Aorta (tissue), 5 donors: ENCODE measurements at regions not wholly inside any gene's neighbourhood (a gene's known extent, or its start where the extent isn't known, plus 50 kb on each side); places are given as distances from the start of the nearest gene placed in this dataset.
"Not testable (repeated sequence)": the region's sequence is repeated elsewhere in the genome, so short reads cannot be mapped to it uniquely, and the experiment has no call there.

Experiments
- ATAC-seq: fragments of 200-7000 bp; cut with Tn5 transposase; one replicate; pipeline ENCODE4 v1.9.1; 2022; ENCODE audit warnings: moderate library complexity; ENCODE audit not compliant: low FRiP score
- DNase-seq, 2 donors: peaks; one replicate each; pipeline ENCODE4 v3.0.0-alpha.2; 2020
- H3K27ac ChIP-seq, 2 donors: one replicate each; pipeline ENCODE4 v1.5.1; 2013; ENCODE audit warnings: low read length in 2 of 2, mild to moderate bottlenecking in 2 of 2, moderate library complexity in 2 of 2, control low read depth in 1 of 2, inconsistent platforms in 1 of 2, low read depth in 1 of 2
- H3K27me3 ChIP-seq, 2 donors: one replicate each; pipeline ENCODE4 v1.6.1; 2013; ENCODE audit warnings: control low read depth in 1 of 2, low read length in 1 of 2, mild to moderate bottlenecking in 1 of 2, moderate library complexity in 1 of 2; ENCODE audit not compliant: insufficient read depth in 2 of 2, control insufficient read depth in 1 of 2
- H3K36me3 ChIP-seq, 2 donors: one replicate each; pipeline ENCODE4 v1.6.1; 2013; ENCODE audit warnings: control low read depth in 1 of 2, low read length in 1 of 2, mild to moderate bottlenecking in 1 of 2; ENCODE audit not compliant: insufficient read depth in 2 of 2, control insufficient read depth in 1 of 2
- H3K4me1 ChIP-seq, 2 donors: one replicate each; pipeline ENCODE4 v1.6.1; 2013; ENCODE audit warnings: low read length in 2 of 2, control low read depth in 1 of 2, mild to moderate bottlenecking in 1 of 2, moderate library complexity in 1 of 2; ENCODE audit not compliant: insufficient read depth in 2 of 2, control insufficient read depth in 1 of 2
- H3K4me3 ChIP-seq, 2 donors: one replicate each; pipeline ENCODE4 v1.5.1; 2013; ENCODE audit warnings: low read length in 2 of 2, control low read depth in 1 of 2, mild to moderate bottlenecking in 1 of 2
- H3K9me3 ChIP-seq: one replicate; pipeline ENCODE4 v1.6.1; 2013; ENCODE audit warnings: mild to moderate bottlenecking, low read length; ENCODE audit not compliant: control insufficient read depth
- WGBS, 2 donors: extraction: QIAGEN DNeasy Blood & Tissue Kit; methylation state at CpG; one replicate each; pipeline ENCODE4 v1.1.7; 2013; 5-methylcytosine and 5-hydroxymethylcytosine counted together
- intact Hi-C, 2 donors: fragments of 100-400 bp; cut with DNase I; formaldehyde crosslinking; loops; one replicate each; pipeline versions ENCODE4 v1.14.2 to v1.15.0; 2022
- donor health status: healthy with polysubstance abuse.
- donor health status: Bipolar disorder and iron deficiency.
- donor health status: DM: no; HTN: no; CAD: no.
- donor health status: DM: no; HTN: no; CAD: no.
- donor health status: DM: yes; HTN: yes; CAD: no.

GRCh38 chr2:111552625-111553024, 331.4 kb downstream of the ANAPC1 start:
- intact Hi-C loops, ATAC-seq, H3K4me3 ChIP-seq, H3K4me1 ChIP-seq, H3K27ac ChIP-seq, H3K27me3 ChIP-seq, H3K9me3 ChIP-seq, H3K36me3 ChIP-seq, DNase-seq: not testable (repeated sequence)
- WGBS, 2 donors = 94% methylated on average over 3 of the region's 9 CpGs; no CpG with 5 or more reads in 1 of the 2 donors

- H3K27ac ChIP-seq, DNase-seq, intact Hi-C loops, H3K9me3 ChIP-seq, H3K36me3 ChIP-seq, H3K4me3 ChIP-seq, ATAC-seq, H3K4me1 ChIP-seq, H3K27me3 ChIP-seq: not testable (repeated sequence)
- 46 to 73% methylated on average over 1 of the region's 2 CpGs for WGBS, 2 donors
These were observed 324.7 kb downstream of the ANAPC1 start for GRCh38 chr2:111559301-111559700.

GRCh38 chr2:111559814-111560213, 324.2 kb downstream of the ANAPC1 start:
- 88 to 100% methylated on average over 1 of the region's 3 CpGs for WGBS, 2 donors
- DNase-seq, H3K36me3 ChIP-seq, H3K4me1 ChIP-seq, intact Hi-C loops, H3K27me3 ChIP-seq, H3K4me3 ChIP-seq, H3K27ac ChIP-seq, H3K9me3 ChIP-seq, ATAC-seq: not testable (repeated sequence)

DNA sequence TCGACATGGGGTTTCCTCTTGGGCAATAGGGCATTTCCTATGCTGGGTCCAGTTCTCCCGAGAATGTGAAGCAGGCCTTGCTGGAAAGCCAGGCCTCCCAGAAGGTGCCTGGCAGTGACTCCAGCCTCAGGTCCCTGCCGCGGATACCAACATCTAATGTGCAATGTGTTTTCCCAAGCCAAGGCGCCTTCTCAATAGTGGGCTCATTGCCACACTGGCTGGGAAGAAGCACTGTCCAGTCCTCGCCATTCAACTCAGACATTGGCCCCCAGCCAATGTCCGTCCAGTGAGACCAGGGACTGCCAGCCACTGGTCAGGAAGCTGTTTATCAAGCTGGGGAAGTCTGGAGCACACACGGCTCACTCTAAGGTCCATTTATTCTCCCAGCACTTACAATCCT, 317.9 kb downstream of the ANAPC1 start:
- H3K4me1 ChIP-seq, H3K36me3 ChIP-seq, H3K27ac ChIP-seq, intact Hi-C loops, H3K4me3 ChIP-seq, H3K27me3 ChIP-seq, H3K9me3 ChIP-seq: not testable (repeated sequence)
- DNase-seq = peak; percentile 76 to 77
- 9 to 28% methylated on average over 8 of the region's 8 CpGs for whole genome bisulfite sequencing, 2 donors
- ATAC-seq = peak; percentile 83

- H3K4me1 ChIP-seq, H3K36me3 ChIP-seq, DNase-seq, ATAC-seq, H3K9me3 ChIP-seq, H3K4me3 ChIP-seq, H3K27ac ChIP-seq, H3K27me3 ChIP-seq, intact Hi-C loops: not testable (repeated sequence)
- 79 to 80% methylated on average over 5 of the region's 5 CpGs for WGBS, 2 donors
These were observed 316.8 kb downstream of the ANAPC1 start for GRCh38 chr2:111567233-111567632.

GRCh38 chr2:111569356-111570199, 314.4 kb downstream of the ANAPC1 start:
- H3K4me1 ChIP-seq, H3K4me3 ChIP-seq, H3K36me3 ChIP-seq, H3K9me3 ChIP-seq, H3K27ac ChIP-seq, H3K27me3 ChIP-seq, ATAC-seq, DNase-seq, intact Hi-C loops: not testable (repeated sequence)
- WGBS, 2 donors = 70 to 71% methylated on average over 4 of the region's 5 CpGs

GRCh38 chr2:111570300-111571114, 313.5 kb downstream of the ANAPC1 start:
- ATAC-seq = peak; percentile 59
- WGBS, 2 donors = 56% methylated on average over 5 to 6 of the region's 9 CpGs
- intact Hi-C loops = not testable (repeated sequence)

GRCh38 chr2:111574803-111575202, 309.2 kb downstream of the ANAPC1 start:
- not testable (repeated sequence) for DNase-seq

More at GRCh38 chr2:111570300-111571114, 313.5 kb downstream of the ANAPC1 start:
- not testable (repeated sequence) for H3K27me3 ChIP-seq, DNase-seq, H3K9me3 ChIP-seq, H3K36me3 ChIP-seq, H3K4me3 ChIP-seq, H3K4me1 ChIP-seq, H3K27ac ChIP-seq

More at GRCh38 chr2:111574803-111575202, 309.2 kb downstream of the ANAPC1 start:
- H3K36me3 ChIP-seq, ATAC-seq, H3K27ac ChIP-seq, H3K4me1 ChIP-seq, H3K4me3 ChIP-seq, intact Hi-C loops, H3K9me3 ChIP-seq, H3K27me3 ChIP-seq: not testable (repeated sequence)
- 91 to 94% methylated on average over 3 to 4 of the region's 4 CpGs for WGBS, 2 donors
